Astrocyte (in vitro differentiated cells and primary cell): ENCODE measurements at regions not wholly inside any gene's neighbourhood (a gene's known extent, or its start where the extent isn't known, plus 50 kb on each side); places are given as distances from the start of the nearest gene placed in this dataset.

ENCODE experiments used
- CTCF ChIP-seq: IDR thresholded peaks from 2 replicates; pipeline ENCODE4 v1.5.1; 2011; ENCODE audit warnings: low read depth, mild to moderate bottlenecking, inconsistent platforms, low read length, moderate library complexity; ENCODE audit not compliant: insufficient read depth
- EZH2 ChIP-seq: IDR thresholded peaks from 2 replicates; pipeline ENCODE4 v1.6.1; 2012; ENCODE audit warnings: mild to moderate bottlenecking, low read length, inconsistent platforms; ENCODE audit not compliant: insufficient read depth

GRCh38 chr12:74847169-74847568 lies 309.5 kb downstream of the ATXN7L3B start:
- TF ChIP-seq CTCF (no peak), EZH2 (no peak)
